Right ventricle myocardium inferior (tissue), 1 donor: ENCODE measurements at regions not wholly inside any gene's neighbourhood (a gene's known extent, or its start where the extent isn't known, plus 50 kb on each side); places are given as distances from the start of the nearest gene placed in this dataset.
"Not testable (repeated sequence)": the region's sequence is repeated elsewhere in the genome, so short reads cannot be mapped to it uniquely, and the experiment has no call there.

Experiments
- ATAC-seq: fragments of 200-7000 bp; cut with Tn5 transposase; one replicate; pipeline ENCODE4 v1.9.1; 2020; ENCODE audit warnings: mild to moderate bottlenecking, moderate library complexity
- DNase-seq: peaks from one replicate; pipeline ENCODE4 v3.0.0; 2021; ENCODE audit errors: missing footprints
- intact Hi-C: fragments of 100-400 bp; cut with DNase I; formaldehyde crosslinking; loops from one replicate; pipeline ENCODE4 v1.11.0; 2022
- donor health status: DM: no; HTN: yes; CAD: no; lungs with severe emphysema.

DNA sequence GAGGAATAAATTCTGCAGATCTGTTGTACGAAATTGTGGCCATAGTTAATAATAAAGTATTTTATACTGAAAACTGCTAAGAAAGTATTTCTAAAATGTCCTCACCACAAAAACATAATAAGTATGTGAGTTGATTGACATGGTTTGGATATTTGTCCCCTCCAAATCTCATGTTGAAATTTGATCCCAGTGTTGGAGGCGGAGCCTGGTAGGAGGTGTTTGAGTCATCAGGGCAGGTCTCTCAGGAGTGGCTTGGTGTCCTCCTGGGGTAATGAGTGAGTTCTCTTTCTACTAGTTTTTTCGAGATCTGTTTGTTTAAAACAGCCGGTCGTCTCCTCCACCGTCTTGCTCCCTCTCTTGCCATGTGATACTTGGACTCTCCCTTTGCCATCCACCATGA lies 424.1 kb upstream of the KCNMB2 start:
- no peak for DNase-seq
- no peak for ATAC-seq
- intact Hi-C loops: no loop called here

DNA sequence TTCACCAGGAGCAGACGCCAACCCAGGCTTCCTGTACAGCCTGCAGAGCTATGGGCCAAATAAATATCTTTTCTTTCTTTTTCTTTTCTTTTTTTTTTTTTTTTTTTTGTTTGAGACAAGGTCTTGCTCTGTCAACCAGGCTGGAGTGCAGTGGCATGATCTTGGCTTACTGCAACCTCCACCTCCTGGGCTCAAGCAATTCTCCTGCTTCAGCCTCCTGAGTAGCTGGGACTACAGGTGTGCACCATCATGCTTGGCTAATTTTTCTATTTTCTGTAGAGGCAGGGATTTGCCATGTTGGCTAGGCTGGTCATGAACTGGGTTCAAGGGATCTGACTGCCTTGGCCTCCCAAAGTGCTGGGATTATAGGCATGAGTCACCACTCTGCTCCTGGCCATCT lies 423.7 kb upstream of the KCNMB2 start:
- DNase-seq, ATAC-seq, intact Hi-C loops: not testable (repeated sequence)

DNA sequence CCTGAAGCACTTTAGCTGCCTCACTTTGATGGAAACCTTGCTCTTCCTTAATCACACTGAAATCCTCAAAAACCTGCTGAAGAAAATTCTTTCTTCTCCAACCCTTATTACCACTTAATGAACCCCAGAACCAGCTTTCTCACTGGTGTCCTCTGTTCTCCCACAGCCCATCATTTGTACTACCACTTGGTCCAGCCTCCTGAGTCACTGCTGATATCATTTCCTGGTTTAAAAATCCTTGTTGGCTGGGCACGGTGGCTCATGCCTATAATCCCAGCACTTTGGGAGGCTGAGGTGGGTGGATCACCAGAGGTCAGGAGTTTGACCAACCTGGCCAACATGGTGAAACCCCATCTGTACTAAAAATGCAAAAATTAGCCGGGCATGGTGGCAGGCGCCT lies 418.6 kb upstream of the KCNMB2 start:
- intact Hi-C loops: no loop called here
- no peak for DNase-seq

DNA sequence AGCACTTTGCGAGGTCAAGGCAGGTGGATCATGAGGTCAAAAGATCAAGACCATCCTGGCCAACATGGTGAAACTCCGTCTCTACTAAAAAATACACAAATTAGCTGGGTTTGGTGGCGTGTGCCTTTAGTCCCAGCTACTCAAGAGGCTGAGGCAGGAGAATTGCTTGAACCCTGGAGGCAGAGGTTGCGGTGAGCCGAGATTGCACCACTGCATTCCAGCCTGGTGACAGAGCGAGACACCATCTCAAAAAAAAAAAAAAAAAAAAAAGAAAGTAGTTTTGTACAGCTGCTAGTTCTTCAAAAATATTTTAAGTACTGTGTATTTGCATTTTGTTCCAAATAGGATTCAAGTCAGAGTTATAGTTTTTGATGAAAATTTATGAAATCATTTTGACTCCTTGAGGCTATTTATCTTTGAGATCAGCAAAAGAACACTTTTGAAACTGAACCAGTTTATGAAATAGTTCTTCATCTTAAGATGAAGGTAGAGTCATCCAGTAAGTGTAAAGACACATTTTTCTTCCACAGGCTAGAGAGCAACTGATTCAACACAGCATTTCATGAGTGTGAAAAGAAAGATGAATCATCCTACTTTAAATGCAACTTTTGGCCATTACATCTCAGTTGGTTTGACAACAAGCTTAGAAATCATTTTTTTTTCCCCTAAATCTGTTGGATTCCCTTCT lies 416.5 kb upstream of the KCNMB2 start:
- intact Hi-C loops, ATAC-seq, DNase-seq: not testable (repeated sequence)

More for the DNA sequence above, 418.6 kb upstream of the KCNMB2 start:
- ATAC-seq: no peak

DNA sequence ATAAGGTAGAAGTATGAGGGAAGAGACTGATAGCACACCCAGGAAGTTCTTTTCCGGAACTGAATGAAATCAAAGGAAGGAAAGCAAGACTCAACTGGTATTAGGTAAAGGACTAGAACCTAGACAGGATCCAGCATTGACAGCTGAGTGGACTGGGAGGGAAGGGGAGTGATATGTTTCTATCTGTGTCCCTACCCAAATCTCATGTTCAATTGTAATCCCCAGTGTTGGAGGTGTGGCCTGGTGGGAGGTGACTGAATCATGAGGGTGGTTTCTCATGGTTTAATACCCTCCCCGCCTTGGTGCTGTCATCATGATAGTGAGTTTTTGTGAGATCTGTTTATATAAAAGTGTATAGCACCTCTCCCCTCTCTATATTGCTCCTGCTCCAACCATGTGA lies 415.9 kb upstream of the KCNMB2 start:
- DNase-seq (no peak), ATAC-seq (no peak)
- intact Hi-C loops: no loop called here

DNA sequence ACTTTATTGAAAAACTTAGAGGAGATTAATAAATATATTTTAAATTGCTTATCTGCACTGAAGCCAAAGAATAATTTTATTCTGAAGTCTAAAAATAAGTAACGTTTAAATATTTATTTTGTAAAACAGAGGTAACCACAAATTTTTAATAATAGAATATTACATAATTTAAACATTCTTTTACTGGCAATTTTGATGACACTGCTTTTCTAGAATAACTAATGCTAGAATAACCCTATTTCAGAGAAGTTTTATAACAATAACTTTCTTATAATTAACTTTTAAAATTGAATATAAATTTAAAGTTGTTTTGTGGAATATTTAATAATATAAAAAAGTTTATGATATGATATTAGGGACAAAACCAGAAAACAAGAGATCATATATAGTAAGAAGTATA lies 409.6 kb upstream of the KCNMB2 start:
- intact Hi-C loops: no loop called here
- DNase-seq: no peak
- no peak for ATAC-seq

DNA sequence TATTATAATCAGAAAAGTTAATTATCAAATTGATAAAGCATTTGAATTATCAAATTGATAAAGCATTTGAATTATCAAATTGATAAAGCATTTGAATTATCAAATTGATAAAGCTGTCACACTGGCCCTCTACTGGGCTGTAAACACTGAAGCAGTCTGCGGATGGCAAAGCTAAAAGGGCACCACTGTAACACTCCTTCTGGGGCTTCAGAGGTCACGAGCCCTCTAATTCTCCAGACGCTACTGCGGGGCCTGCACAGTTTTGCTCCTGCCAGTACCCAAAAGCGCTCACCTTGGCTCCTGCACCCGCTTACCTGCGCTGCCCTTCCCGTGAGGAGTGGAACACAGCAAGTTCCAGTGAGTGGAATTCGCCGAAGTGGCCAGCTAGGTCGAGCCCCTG lies 409.0 kb upstream of the KCNMB2 start:
- ATAC-seq (no peak), DNase-seq (no peak)
- intact Hi-C loops: no loop called here

DNA sequence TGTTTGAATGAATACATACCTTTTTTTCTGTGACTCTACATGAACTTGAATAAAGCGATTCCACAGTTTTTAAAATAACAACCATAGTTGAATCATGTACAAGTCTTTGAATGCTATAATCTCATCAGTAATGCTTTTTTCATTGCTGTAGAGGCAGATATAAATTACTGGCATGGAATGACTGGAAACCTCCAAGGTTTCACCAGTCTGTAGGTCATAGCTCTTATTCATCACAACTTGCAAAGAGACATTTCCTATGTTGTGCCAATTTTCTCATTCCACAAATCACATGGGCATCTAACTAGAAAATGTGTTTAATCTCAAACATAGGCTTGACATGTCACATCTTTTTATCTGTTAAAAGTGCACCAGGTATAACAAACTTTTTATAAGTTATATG lies 407.1 kb upstream of the KCNMB2 start:
- DNase-seq (no peak), ATAC-seq (no peak)
- intact Hi-C loops: no loop called here

DNA sequence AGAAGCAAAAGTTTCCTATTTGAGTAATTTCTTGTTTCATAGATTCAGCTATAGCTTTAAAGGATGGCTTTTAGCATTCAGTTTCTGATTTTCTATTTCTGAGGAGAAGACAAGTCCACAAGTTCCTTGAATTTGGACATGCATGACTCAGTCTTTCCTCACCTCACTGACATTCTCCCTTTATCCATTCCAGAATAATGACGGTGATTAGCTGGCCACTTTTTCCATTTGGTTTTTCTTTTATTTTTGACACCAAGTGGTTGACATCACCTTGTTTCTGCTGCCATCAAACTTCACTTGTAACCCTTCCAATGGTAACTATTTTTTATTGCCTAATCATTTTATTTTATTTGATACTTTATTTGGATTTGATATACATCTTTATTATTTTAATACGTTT lies 404.4 kb upstream of the KCNMB2 start:
- ATAC-seq: no peak
- intact Hi-C loops: no loop called here
- no peak for DNase-seq

DNA sequence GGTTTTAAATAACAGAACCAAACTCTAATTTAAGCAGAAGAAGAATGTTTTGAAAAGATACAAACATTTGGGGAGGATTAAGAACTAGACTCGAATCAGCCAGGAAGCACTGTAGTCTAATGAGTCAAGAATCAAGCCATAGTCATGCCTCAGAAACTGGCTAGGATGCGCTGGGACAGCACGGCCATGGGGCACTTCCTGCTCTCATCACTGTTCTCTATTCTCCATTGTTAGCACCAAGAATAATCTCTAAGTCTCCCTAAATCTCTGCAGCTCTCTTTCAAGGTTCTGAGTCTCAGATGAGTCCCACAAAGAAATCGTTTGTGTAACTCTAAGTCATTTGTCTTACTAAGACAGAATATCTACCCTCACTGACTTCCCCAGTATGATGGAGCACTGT lies 399.0 kb upstream of the KCNMB2 start:
- ATAC-seq (no peak), DNase-seq (no peak)
- intact Hi-C loops: no loop called here

DNA sequence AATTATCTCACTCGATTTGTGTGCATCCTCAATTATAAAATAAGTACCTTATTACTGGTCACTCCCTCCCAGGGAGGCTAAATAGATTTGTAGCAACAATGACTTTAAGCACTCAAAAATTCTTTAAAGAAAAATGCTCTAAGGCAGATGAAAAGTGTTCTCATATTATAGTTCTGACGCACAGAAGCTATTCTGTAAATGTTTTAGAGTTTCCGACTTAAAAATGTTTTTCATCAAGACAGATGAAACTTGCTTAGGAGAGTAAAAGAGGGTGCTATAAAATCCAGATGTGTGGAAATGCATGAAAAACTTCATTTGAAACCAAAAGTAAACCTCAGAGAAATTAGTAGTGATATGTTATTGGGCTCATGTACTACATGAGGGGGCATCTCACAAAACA lies 398.4 kb upstream of the KCNMB2 start:
- no peak for ATAC-seq
- intact Hi-C loops: no loop called here
- no peak for DNase-seq

DNA sequence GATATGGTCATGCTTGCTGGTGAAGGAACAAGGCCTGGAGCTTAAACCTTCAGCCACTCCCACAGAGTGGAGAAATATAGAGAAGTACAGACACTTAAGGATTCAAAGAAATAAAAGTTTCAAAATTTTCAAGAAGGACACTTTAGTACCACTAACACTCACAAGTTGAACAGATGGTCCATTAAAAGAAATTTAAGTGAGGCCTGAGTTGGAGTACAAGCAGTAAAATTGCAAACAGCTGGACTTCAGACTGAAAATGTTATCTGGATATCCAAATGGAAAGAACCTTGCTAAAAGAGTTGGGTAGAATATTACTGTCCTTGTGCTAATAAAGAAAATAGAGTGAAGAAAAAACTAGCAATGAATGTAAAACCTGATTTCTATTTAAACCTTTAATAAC lies 397.1 kb upstream of the KCNMB2 start:
- ATAC-seq (no peak), DNase-seq (no peak)
- intact Hi-C loops: no loop called here

DNA sequence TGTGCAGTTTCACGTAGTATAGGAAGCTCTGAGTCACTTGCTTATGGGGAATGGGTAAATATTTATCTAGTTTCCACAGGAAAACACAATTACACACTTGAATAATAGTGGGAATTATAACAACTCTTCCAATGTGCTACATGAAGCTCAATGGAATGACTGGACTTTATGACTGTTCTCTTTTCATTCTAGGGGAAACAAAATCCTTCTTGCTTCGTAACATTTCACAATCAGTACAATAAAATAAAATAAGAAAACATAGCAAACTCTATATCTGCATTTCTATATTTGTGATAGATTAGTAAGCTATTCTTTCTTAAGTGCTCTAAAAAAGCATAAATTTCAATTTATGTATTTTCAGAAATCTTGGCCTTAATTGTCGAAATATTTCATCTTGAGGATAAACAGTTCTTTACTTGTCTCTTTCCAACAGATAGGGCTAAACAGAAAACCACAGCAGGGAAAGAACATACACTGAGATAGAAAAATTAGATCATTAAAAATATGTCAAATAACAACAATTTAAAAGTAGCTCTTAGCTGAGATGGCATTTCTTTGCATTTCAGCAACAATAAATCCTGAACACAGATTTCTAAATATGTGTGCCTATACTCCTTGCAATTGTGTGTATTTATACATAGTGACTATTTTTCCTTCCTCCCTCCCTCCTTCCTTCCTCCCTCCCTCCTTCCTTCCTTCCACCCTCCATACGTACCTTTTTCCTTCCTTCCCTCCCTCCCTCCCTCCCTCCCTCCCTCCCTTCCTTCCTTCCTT lies 395.5 kb upstream of the KCNMB2 start:
- no peak for ATAC-seq
- no peak for DNase-seq
- intact Hi-C loops: no loop called here

DNA sequence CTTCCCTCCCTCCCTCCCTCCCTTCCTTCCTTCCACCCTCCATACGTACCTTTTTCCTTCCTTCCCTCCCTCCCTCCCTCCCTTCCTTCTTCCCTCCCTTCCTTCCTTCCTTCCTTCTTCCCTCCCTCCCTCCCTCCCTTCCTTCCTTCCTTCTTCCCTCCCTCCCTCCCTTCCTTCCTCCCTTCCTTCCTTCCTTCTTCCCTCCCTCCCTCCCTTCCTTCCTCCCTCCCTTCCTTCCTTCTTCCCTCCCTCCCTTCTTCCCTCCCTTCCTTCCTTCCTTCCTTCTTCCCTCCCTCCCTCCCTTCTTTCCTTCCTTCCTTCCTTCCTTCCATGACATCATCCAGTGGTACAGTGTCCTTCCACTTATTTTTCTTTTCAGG lies 394.9 kb upstream of the KCNMB2 start:
- intact Hi-C loops, ATAC-seq, DNase-seq: not testable (repeated sequence)

DNA sequence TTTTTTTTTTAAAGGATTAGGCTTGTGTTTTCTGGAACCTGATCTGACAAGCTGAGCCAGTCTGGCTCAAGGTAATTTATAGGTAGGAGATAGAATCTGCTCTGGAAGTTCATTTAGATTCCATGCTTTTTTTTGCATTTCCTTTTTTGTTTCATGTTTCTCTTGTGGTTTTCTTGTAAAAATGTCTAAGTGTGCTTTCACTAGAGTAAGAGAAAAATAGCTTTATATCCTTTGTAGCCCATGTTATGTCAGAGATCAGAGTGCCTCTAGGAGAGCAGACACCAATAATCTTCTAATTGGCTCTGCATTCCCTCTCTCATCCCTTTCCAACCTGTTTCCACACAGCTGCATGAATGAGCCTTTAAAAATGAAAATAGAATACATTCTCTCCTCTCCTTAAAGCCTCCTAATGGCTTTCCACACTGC lies 389.8 kb upstream of the KCNMB2 start:
- DNase-seq (no peak), ATAC-seq (no peak)
- intact Hi-C loops: no loop called here

DNA sequence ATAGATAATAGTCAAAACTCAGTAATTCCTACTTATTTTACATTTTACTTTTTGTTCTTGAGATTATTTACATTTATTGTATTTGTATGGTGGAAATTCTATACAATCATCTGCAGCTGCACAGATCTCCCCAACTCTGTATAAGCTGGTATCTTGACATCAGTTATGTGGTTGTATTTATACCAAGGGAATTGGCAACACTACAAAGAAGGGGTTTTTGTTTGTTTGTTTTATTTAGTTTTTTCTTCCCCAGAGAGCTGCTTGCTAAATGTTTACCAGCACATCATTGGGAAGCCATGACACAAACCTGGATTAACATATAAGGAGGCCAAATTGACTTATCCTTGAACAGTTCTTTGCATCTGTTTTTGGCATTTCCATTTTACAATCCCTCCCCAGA lies 389.2 kb upstream of the KCNMB2 start:
- ATAC-seq: no peak
- DNase-seq: no peak
- intact Hi-C loops: no loop called here

DNA sequence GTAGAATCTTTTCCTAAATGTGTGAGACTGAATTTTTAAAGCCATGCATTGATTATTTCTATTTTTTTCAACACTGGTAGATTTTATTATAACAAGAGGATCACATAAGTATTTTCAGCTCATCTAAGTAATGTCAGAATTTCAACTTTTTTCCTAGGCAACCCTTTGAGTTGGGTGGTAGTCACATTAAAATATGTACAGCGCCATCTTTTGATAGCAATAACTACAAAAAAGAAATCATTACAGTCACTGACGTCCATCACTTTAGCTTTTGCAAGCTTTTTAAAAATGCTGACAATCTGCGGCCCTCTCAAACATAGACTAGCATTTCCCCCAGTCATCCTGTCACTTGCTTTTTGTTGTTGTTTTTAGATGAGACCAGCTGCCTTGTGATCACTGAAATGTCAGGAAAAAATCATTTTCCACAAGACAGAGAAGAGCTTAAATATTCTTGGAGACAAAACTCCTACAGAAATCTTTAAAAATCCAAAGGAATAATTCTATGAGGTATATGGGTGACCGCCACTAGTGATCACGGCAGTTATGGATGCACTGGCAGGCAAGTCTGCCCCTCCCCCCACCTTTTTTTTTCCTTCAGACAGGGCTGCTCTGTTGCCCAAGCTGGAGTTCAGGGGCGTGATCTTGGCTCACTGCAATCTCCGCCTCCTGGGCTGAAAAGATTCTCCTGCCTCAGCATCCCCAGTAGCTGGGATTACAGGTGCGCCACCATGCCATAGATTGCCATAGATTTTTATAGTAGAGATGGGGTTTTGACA lies 384.0 kb upstream of the KCNMB2 start:
- DNase-seq (no peak), ATAC-seq (no peak)
- intact Hi-C loops: loop anchor here (10.0 kb wide), 1 partner anchor 787 kb away; no protein-coding TSS in a partner anchor

DNA sequence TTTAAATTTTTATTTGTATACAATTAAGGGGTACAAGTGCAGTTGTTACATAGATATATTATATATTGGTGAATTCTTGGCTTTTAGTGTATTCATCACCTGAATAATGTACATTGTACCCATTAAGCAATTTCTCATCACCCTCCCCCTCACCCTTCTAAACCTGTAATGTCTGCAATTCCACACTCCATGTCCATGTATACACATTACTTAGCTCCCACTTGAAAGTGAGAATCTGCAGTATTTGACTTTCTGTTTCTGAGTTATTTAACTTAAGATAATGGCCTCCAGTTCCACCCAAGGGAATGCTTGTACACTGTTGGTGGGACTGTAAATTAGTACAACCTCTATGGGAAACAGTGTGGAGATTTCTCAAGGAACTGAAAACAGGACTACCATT lies 383.2 kb upstream of the KCNMB2 start:
- ATAC-seq (no peak), DNase-seq (no peak)
- intact Hi-C loops: loop anchor here (10.0 kb wide), 1 partner anchor 788 kb away; no protein-coding TSS in a partner anchor

DNA sequence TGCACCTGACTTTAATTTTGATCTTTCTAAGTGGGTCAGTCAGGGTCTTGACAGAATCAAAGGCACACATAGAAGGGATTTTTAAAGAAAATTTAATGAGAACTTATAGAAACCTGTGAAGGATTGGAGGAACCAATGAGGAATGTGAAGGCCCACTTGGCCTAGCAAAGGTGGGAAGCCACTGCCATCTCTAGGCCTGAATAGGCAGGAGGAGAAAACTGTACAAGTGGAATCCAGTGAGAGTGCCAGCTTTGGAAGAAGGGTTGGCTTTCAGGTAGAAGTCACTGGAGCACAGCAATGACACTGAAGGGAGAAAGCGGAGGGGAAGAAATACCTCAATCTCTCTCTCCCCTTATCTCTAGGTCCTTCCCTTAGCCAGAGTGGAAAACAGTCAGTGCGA lies 380.7 kb upstream of the KCNMB2 start:
- DNase-seq (no peak), ATAC-seq (no peak)
- intact Hi-C loops: loop anchor here (10.0 kb wide), 1 partner anchor 791 kb away; no protein-coding TSS in a partner anchor

DNA sequence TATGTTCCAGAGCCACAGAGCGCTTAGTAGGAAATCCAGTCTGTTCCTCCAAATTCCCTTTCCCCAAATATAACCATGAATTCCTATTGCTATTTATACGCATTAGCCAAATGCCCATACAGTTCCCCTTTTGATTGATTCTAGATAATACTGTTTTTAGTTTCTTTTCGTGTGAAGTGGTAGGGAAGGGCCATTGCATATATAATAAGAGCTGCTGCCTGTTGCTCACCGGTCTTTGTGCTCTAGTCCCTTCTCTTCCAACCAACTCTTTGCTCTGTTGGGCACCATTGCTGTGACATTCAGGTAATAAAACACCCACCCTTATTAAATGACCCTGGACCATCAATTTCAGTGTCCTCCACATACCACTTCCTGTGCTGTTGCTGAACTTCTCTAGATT lies 379.9 kb upstream of the KCNMB2 start:
- DNase-seq: no peak
- intact Hi-C loops: loop anchor here (10.0 kb wide), 1 partner anchor 792 kb away; no protein-coding TSS in a partner anchor
- no peak for ATAC-seq
